WI38 (cell line): ENCODE measurements at regions not wholly inside any gene's neighbourhood (a gene's known extent, or its start where the extent isn't known, plus 50 kb on each side); places are given as distances from the start of the nearest gene placed in this dataset.
A peak's percentile ranks its signal among the peaks of the same experiment; 100 is the strongest.
"Not testable (repeated sequence)": the region's sequence is repeated elsewhere in the genome, so short reads cannot be mapped to it uniquely, and the experiment has no call there.

Experiments
- H3K4me3 ChIP-seq: 2 replicates; pipeline ENCODE4 v1.5.1; 2011; ENCODE audit warnings: low read depth, mild to moderate bottlenecking, control low read depth, low read length
- TF ChIP-seq, protein P1 (sequence below): IDR thresholded peaks from 2 replicates; pipeline ENCODE4 v1.5.1; 2012; ENCODE audit warnings: low read depth, mild to moderate bottlenecking, control low read depth, low read length

DNA sequence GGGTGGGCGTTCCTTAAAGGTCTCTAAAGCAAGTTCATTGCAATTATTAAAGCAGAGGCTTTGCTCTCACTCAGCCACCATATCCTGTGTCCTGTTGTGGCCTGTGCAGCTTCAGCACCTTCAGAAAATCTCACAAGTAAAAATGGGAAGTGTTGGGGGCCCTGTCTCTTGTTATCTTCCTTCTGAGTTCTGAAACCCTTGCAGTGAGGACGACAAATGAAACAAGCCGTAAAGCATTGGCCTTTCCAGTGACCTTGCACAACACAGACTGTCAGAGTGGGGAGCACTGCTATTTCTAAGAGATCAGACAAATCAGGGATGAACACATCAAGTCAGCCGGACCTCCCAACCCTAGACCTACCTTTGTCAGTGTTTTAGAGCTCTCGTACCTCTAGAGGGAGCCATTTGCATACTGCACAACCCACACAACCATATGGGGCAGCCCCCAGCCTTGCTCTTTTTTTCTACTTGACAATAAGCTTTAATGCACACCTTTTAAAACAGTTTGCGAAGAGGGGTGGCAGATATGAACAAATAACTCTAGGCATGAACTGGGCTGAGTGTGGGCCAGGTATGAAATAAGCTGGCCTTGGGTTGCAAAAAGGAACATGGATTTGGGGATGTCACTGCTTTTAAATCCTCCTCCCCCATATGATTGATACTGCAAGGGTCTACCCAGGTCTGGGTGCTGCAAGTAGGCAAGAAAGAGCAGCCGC lies 89.8 kb downstream of the KATNIP start:
- no peak overlapping the region for H3K4me3 ChIP-seq
- TF ChIP-seq, protein P1, sequence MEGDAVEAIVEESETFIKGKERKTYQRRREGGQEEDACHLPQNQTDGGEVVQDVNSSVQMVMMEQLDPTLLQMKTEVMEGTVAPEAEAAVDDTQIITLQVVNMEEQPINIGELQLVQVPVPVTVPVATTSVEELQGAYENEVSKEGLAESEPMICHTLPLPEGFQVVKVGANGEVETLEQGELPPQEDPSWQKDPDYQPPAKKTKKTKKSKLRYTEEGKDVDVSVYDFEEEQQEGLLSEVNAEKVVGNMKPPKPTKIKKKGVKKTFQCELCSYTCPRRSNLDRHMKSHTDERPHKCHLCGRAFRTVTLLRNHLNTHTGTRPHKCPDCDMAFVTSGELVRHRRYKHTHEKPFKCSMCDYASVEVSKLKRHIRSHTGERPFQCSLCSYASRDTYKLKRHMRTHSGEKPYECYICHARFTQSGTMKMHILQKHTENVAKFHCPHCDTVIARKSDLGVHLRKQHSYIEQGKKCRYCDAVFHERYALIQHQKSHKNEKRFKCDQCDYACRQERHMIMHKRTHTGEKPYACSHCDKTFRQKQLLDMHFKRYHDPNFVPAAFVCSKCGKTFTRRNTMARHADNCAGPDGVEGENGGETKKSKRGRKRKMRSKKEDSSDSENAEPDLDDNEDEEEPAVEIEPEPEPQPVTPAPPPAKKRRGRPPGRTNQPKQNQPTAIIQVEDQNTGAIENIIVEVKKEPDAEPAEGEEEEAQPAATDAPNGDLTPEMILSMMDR, result peak; percentile 76

DNA sequence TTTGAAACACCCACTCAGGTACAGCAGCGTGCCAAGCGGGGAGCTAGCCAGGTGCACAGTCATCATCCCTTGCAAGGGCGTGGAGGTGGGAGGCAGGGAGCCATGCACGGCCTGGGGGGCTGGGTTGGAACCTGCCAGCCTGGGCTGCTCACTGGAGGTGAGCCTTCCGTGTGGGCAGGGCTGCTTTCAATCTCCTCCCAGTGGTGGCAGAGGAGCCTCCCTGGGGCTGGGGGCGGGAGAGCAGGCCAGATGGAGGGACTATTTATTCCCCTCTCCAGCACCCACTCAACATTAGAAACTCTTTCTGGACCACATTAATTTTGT lies 90.3 kb downstream of the KATNIP start:
- H3K4me3 ChIP-seq, result no peak overlapping the region
- TF ChIP-seq, protein P1, result no peak

DNA sequence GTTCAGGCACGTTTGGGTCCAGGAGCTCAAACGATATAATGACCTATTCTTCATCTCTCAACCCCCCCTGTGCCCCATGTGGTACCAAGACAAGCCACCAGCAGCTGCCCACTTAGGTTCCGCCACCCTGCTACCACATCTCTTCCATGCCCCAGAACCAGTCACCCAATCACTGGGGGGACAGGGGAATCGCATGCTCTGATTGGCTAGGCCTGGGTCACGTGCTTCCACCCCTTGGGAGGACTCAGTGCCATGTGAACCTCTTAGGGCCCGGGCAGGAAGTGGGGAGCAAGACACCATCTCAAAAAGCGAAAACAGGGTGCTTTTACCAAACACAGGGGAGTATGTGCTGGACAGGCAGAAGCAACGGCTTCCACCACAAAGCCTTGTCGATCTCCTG lies 91.3 kb downstream of the KATNIP start:
- TF ChIP-seq, protein P1, result no peak
- H3K4me3 ChIP-seq, result no peak overlapping the region

DNA sequence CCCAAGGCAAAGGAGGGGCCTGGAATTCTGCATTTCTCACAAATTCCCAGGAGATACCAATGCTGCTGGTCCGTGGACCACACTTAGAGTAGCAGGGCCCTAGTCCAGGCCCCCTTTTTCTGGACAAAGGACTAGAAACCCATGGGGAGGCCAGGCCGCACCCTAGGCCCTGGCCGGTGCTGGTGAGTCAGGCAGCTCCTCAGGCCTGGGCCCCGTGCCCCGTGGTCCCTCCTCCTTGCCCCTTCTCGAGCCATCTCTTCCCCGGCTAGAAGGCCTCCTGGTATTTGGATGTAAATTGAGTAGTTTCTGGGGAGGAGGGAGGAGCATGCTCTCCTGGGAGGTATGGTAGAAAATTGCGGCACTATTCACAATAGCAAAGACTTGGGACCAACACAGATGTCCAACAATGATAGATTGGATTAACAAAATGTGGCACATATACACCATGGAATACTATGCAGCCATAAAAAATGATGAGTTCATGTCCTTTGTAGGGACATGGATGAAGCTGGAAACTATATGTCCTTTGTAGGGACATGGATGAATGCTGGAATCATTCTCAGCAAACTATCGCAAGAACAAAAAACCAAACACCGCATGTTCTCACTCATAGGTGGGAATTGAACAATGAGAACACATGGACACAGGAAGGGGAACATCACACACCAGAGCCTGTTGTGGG lies 91.9 kb downstream of the KATNIP start:
- not testable (repeated sequence) for H3K4me3 ChIP-seq

DNA sequence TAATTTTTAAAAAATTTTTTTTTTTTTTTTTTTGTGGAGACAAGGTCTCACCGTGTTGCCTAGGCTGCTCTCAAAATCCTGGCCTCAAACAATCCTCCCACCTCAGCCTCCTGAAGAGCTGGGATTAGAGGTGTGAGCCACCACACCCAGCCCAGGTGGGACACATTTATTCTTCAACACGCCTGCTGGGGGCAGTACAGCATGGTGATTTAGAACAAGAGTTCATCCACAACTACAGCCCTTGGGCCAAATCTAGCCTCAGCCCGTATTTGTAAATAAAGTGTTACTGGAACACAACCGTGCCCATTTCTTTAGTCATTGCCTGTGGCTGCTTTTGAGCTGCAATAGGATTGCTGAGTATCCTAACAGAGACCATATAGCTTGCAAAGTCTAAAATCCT lies 92.8 kb downstream of the KATNIP start:
- TF ChIP-seq, protein P1, result no peak
- H3K4me3 ChIP-seq, result no peak overlapping the region

DNA sequence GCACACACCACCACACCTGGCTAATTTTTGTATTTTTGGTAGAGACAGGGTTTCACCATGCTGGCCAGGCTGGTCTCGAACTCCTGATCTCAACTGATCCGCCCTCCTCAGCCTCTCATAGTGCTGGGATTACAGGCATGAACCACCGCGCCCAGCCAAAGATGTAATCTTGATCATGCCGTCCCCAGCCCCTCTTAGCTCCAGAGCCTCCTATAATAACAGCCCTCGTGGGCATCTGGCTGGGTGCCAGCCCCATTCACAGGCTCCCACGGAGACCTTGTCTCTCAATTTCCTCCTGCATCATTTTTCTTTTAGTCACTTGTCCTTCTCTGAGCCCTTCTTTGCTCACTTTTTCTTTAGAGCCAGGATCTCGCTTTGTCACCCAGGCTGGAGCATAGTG lies 94.2 kb downstream of the KATNIP start:
- TF ChIP-seq, protein P1, result no peak
- H3K4me3 ChIP-seq, result no peak overlapping the region

DNA sequence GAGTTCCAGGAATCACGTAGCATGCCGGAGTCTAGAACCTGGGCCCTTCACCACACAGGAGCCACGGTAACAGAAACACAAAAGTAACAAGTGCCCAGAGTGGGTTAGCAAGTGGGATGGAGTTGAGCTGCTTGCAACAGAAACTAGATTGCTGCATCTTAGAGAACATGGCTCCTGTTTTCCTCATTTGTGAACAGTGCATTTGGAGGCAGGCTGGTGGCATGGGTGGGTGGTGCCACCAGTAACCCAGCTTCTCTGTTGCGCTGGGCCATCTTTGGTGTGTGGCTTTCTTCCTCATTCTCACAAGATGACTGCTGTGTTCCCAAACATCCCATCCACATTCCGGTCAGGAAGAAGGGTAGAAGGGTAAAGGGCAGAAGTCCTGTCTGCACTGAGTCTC lies 95.5 kb downstream of the KATNIP start:
- no peak overlapping the region for H3K4me3 ChIP-seq
- TF ChIP-seq, protein P1, result no peak
